ENCODE measurements at regions not wholly inside any gene's neighbourhood (a gene's known extent, or its start where the extent isn't known, plus 50 kb on each side); places are given as distances from the start of the nearest gene placed in this dataset.

DNA sequence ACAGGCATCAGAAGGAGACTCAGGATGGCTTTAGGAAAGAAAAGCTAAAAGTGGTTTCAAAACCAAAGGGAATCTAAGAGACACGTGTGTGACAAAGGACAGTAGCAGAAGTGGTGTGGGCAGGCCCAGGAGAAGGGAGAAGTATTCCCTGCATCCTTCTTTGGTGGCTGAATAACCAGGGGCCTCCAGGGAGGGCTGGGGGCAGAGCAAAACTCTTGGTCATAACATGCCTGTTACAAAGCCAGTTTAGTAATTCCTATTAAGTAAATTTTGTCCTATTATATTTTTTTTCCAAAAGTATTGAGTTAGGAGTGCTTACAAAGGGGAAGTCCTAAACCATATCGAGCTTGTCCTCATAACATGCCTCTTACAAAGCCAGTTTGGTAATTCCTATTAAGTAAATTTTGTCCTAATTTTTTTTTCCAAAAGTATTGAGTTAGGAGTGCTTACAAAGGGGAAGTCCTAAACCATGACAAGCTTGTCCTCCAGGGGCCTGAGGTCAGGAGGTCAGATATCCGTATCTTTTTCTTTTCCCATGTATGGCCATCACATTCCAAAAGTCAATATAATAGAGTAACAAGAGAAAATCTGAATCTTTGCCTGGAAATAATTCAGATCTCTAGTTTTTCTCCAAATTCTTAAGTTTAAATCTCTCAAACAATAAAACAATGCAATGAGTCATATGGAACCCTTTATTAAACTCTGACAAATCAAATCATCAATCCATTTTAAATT, 509.2 kb downstream of the LTN1 start:
- TF ChIP-seq, protein P1, sequence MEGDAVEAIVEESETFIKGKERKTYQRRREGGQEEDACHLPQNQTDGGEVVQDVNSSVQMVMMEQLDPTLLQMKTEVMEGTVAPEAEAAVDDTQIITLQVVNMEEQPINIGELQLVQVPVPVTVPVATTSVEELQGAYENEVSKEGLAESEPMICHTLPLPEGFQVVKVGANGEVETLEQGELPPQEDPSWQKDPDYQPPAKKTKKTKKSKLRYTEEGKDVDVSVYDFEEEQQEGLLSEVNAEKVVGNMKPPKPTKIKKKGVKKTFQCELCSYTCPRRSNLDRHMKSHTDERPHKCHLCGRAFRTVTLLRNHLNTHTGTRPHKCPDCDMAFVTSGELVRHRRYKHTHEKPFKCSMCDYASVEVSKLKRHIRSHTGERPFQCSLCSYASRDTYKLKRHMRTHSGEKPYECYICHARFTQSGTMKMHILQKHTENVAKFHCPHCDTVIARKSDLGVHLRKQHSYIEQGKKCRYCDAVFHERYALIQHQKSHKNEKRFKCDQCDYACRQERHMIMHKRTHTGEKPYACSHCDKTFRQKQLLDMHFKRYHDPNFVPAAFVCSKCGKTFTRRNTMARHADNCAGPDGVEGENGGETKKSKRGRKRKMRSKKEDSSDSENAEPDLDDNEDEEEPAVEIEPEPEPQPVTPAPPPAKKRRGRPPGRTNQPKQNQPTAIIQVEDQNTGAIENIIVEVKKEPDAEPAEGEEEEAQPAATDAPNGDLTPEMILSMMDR (conservative IDR thresholded peaks at IDR 0.05 in 1 of 2, IDR thresholded peaks at IDR 0.05 in 1 of 2; ENCODE audit: extremely low read depth in 1 of 2, insufficient read depth in 1 of 2, low read depth in 1 of 2, low read length in 2 of 2), result no peak
- no peak for TF ChIP-seq EZH2 (IDR thresholded peaks at IDR 0.05; ENCODE audit: borderline replicate concordance, low read length)
